Smooth muscle cell of the brain vasculature (primary cell): ENCODE measurements at regions not wholly inside any gene's neighbourhood (a gene's known extent, or its start where the extent isn't known, plus 50 kb on each side); places are given as distances from the start of the nearest gene placed in this dataset.
"Not testable (repeated sequence)": the region's sequence is repeated elsewhere in the genome, so short reads cannot be mapped to it uniquely, and the experiment has no call there.

Experiments used
- DNase-seq: peaks from one replicate; pipeline ENCODE4 v3.0.0-alpha.2; 2012; ENCODE audit warnings: low read depth, low spot score

- DNase-seq, result no peak
Observed at GRCh38 chr17:70702683-70703255, 533.4 kb downstream of the KCNJ2 start.

GRCh38 chr17:70709596-70709995 lies 540.3 kb downstream of the KCNJ2 start:
- DNase-seq, result no peak

- DNase-seq, result no peak
Observed at GRCh38 chr17:70713694-70714093, 544.4 kb downstream of the KCNJ2 start.

GRCh38 chr17:70716551-70716950 lies 547.2 kb downstream of the KCNJ2 start:
- no peak for DNase-seq

GRCh38 chr17:70717042-70717441 lies 547.7 kb downstream of the KCNJ2 start:
- no peak for DNase-seq

- no peak for DNase-seq
Observed at GRCh38 chr17:70736375-70736957, 567.1 kb downstream of the KCNJ2 start.

GRCh38 chr17:70739065-70739464 lies 569.7 kb downstream of the KCNJ2 start:
- no peak for DNase-seq

- DNase-seq, result not testable (repeated sequence)
Observed at GRCh38 chr17:70746574-70746973, 577.2 kb downstream of the KCNJ2 start.

- DNase-seq, result no peak
Observed at GRCh38 chr17:70750983-70751382, 581.7 kb downstream of the KCNJ2 start.

- DNase-seq, result not testable (repeated sequence)
Observed at GRCh38 chr17:70752461-70752860, 583.1 kb downstream of the KCNJ2 start.

GRCh38 chr17:70752966-70753467 lies 583.7 kb downstream of the KCNJ2 start:
- DNase-seq, result no peak

- no peak for DNase-seq
Observed at GRCh38 chr17:70763018-70763417, 593.7 kb downstream of the KCNJ2 start.

GRCh38 chr17:70767102-70767701 lies 597.9 kb downstream of the KCNJ2 start:
- peak; percentile 17 for DNase-seq

GRCh38 chr17:70769956-70770355 lies 600.6 kb downstream of the KCNJ2 start:
- no peak for DNase-seq

GRCh38 chr17:70771804-70772386 lies 602.6 kb downstream of the KCNJ2 start:
- no peak for DNase-seq

- no peak for DNase-seq
Observed at GRCh38 chr17:70772761-70773160, 603.4 kb downstream of the KCNJ2 start.

- no peak for DNase-seq
Observed at GRCh38 chr17:70773258-70773657, 603.9 kb downstream of the KCNJ2 start.

GRCh38 chr17:70774339-70775117 lies 605.2 kb downstream of the KCNJ2 start:
- no peak for DNase-seq

GRCh38 chr17:70775679-70776078 lies 606.3 kb downstream of the KCNJ2 start:
- no peak for DNase-seq

GRCh38 chr17:70776441-70776840 lies 607.1 kb downstream of the KCNJ2 start:
- DNase-seq, result no peak

GRCh38 chr17:70780031-70780430 lies 610.7 kb downstream of the KCNJ2 start:
- no peak for DNase-seq

- DNase-seq, result no peak
Observed at GRCh38 chr17:70786081-70786480, 616.7 kb downstream of the KCNJ2 start.
